Right ventricle myocardium superior (tissue), 1 donor: ENCODE measurements at regions not wholly inside any gene's neighbourhood (a gene's known extent, or its start where the extent isn't known, plus 50 kb on each side); places are given as distances from the start of the nearest gene placed in this dataset.

ENCODE experiments used
- ATAC-seq: fragments of 200-7000 bp; cut with Tn5 transposase; one replicate; pipeline ENCODE4 v1.9.1; 2020; ENCODE audit warnings: mild to moderate bottlenecking; ENCODE audit not compliant: poor library complexity
- DNase-seq: peaks from one replicate; pipeline ENCODE4 v3.0.0-alpha.2; 2020
- intact Hi-C: fragments of 100-400 bp; cut with DNase I; formaldehyde crosslinking; loops from one replicate; pipeline ENCODE4 v1.11.2; 2022
- donor health status: DM: no; HTN: yes; CAD: no; lungs with severe emphysema.

- DNase-seq (no peak), ATAC-seq (peak; percentile 41)
- intact Hi-C loops, result no loop called here
Measured at GRCh38 chr3:162292409-162292808, 795.8 kb downstream of the OTOL1 start.

DNA sequence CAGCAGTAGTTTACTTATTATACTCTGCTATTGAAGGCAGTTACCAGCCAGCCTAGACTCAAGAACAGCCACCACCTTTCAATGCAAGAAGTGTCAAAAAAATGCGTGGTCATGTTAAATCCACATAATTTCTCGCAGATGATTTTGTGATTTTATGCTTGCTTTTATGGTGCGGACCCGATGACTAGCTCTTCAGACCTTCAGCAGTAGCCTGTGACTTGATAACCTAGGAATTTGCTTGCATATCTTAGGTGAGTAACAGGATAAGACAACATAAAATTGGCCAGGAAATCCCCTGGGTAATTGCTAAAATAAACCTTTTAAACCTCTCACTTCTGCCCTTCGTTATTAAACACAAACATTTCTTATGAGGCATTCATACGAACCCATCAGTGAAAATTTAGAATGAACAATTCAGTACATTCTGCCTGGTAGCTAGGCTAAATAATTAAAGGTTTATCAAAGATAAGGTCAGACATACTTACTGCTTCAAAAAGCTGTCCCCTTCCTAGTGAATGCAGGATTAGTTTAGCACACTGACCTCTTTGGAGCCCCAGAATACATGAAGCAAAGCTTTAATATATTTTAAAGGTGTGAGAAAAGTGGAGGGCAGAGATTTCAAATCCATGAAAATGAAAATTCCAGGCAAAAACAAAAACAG is 798.8 kb downstream of the OTOL1 start:
- intact Hi-C loops, result no loop called here
- ATAC-seq, result no peak

GRCh38 chr3:162302983-162303624 is 806.5 kb downstream of the OTOL1 start:
- no peak for DNase-seq
- ATAC-seq, result no peak
- intact Hi-C loops, result no loop called here

More for the DNA sequence above, 798.8 kb downstream of the OTOL1 start:
- no peak for DNase-seq

DNA sequence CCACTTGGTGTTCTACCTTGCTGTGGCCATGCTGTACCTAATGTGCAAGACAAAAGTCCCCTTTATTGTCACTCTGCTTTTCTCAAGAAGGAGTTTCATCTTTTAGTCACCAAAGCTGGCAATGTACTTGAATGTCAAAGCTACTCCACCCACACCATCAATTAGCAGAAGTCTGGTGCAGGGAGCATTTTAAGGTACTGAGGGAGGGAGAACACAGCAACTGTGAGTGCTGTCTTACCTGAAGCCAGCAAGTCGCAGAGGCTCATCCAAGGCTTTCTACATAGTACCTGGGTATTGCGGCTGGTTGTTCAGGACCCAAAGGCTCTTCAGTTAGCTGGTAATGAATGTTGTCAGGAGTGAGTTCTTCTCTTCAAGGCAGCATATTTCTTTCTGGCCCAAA is 820.4 kb downstream of the OTOL1 start:
- DNase-seq (no peak), ATAC-seq (no peak)
- intact Hi-C loops, result no loop called here

DNA sequence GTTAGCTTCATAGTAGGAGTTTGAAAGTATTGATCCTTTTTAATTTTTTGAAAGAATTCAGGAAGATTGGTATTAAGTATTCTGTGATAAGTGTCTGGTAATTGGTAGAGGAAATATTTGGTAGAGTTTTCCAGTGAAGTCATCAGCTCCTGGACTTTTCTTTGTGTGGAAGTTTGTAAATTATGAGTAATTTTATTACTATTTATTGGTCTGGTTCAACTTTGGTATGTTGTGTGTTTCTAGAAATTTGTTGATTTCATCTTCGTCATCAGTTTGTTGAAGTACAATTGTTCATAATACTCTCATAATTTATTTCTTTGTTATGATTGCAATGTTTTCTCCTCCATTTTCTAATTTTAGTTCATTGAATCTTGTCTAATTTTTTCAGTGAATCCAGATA is 832.0 kb downstream of the OTOL1 start:
- DNase-seq (no peak), ATAC-seq (no peak)
- intact Hi-C loops, result no loop called here

DNA sequence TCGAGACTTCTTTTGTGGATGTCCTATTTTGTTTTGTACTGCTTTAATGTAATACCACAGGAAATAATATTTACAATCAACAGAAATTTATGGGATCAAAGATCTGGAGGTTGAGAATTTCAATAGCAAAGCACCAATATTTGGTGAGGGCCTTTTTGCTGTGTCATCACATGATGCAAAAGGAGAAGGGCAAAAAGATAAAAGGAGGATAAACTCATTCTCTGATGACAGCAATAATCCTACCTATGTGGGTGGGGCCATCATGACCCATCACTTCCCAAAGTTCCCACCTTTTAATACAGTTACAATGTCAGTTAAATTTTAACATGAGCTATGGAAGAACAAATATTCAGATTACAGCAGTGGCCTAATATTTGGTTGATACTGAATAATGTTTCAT is 832.9 kb downstream of the OTOL1 start:
- intact Hi-C loops, result no loop called here
- DNase-seq (no peak), ATAC-seq (no peak)

DNA sequence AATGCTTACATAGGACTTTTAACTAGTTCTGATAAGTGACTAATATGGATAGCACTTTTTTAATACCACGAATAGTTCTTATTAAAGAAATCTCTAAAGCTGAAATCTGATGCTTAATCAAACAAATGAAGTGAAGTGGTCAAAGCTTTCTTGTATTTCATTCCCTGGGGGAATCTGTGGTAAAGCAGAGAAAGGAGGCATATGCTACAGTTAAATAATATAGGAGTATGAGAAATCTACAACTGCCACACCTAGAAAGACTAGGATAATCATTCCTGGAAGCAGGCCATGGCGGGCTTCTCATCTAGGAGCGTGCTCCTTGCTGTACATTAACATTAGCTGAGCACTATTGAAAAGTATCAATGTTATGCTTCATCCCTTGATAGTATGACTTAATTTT is 835.7 kb downstream of the OTOL1 start:
- intact Hi-C loops, result no loop called here
- DNase-seq (no peak), ATAC-seq (no peak)

GRCh38 chr3:162334537-162334936 is 837.9 kb downstream of the OTOL1 start:
- ATAC-seq, result no peak
- DNase-seq, result no peak
- intact Hi-C loops, result no loop called here

DNA sequence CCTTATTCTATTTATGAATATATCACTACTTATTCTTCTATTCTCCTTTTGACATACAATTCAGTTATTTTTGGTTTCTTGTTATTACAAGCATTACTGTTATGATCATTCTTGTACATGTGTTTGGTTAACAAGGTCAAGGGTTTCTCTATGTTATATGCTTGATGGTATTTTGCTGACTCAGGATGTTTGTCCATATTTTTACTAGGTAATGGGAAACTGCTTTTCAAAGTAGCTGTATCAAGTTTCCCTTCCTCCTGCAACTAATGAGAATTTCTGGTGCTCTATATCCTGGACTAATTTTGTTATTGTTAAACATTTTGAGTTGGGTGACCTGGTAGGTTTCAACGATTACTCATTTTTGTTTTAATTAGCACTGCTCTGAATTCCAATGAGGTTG is 841.0 kb downstream of the OTOL1 start:
- no peak for ATAC-seq
- intact Hi-C loops, result no loop called here
- no peak for DNase-seq

DNA sequence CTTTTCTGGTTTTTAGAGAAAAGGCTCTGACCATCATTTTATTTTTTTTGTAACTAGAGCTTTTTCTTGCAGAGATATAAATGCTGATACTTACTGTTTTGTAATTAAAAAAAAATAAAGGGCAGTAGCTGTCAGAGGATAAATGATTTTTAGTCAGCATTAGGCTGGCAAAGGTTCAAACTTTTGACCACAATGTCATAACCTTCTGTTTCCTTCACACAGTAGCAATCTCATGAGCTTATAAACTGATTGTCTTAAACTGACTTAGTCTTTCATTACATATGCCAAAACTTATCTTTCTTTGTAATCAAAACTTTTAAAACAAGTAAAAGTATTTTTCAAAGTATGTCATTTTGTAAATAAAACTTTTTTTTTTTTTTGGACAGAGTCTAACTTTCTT is 841.9 kb downstream of the OTOL1 start:
- intact Hi-C loops, result no loop called here
- ATAC-seq, result no peak
- DNase-seq, result no peak

GRCh38 chr3:162348912-162349311 is 852.3 kb downstream of the OTOL1 start:
- no peak for ATAC-seq
- intact Hi-C loops, result no loop called here
- no peak for DNase-seq

GRCh38 chr3:162353414-162353813 is 856.8 kb downstream of the OTOL1 start:
- intact Hi-C loops, result no loop called here
- ATAC-seq (no peak), DNase-seq (no peak)

DNA sequence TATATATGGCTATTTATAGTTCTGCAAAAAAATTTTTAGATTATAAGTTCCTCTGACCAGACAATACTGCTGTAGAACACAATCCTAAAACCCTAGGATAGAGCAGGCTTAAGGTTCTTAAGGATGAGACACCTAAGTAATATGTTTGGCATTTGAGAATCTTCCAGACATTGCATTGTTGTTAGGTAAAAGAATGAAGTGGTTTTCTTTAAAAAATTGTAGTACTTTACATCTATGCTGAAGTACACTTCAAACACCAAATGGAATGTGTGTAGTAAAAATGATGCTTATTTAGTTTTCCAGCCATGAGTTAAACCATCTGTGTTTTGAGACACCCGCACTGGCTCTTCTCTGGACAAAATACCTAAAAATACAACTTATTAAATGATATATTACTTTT is 857.7 kb downstream of the OTOL1 start:
- ATAC-seq, result no peak
- intact Hi-C loops, result no loop called here
- DNase-seq, result no peak

GRCh38 chr3:162365066-162365719 is 868.6 kb downstream of the OTOL1 start:
- ATAC-seq, result peak; percentile 68
- intact Hi-C loops, result no loop called here
- DNase-seq, result no peak

GRCh38 chr3:162366166-162366766 is 869.7 kb downstream of the OTOL1 start:
- intact Hi-C loops, result no loop called here
- peak; percentile 64 for ATAC-seq
- DNase-seq, result no peak

GRCh38 chr3:162367429-162368260 is 871.0 kb downstream of the OTOL1 start:
- ATAC-seq (peak; percentile 50), DNase-seq (no peak)
- intact Hi-C loops, result no loop called here

- ATAC-seq, result peak; percentile 39
- no peak for DNase-seq
- intact Hi-C loops, result no loop called here
Measured at GRCh38 chr3:162368417-162368816, 871.8 kb downstream of the OTOL1 start.

GRCh38 chr3:162369306-162369705 is 872.7 kb downstream of the OTOL1 start:
- intact Hi-C loops, result no loop called here
- ATAC-seq, result no peak

GRCh38 chr3:162370141-162370540 is 873.5 kb downstream of the OTOL1 start:
- DNase-seq (no peak), ATAC-seq (peak; percentile 50)
- intact Hi-C loops, result no loop called here

More at GRCh38 chr3:162369306-162369705, 872.7 kb downstream of the OTOL1 start:
- no peak for DNase-seq
